GM12874 (cell line): ENCODE measurements at regions not wholly inside any gene's neighbourhood (a gene's known extent, or its start where the extent isn't known, plus 50 kb on each side); places are given as distances from the start of the nearest gene placed in this dataset.

ENCODE experiments used
- CTCF ChIP-seq: IDR thresholded peaks from 2 replicates; pipeline ENCODE4 v1.5.1; 2011; ENCODE audit warnings: low read depth, mild to moderate bottlenecking, control low read depth, low read length, moderate library complexity; ENCODE audit not compliant: insufficient read depth

GRCh38 chr5:135644816-135645215 lies 66.0 kb upstream of the CXCL14 start:
- TF ChIP-seq CTCF: no peak

GRCh38 chr5:135643881-135644766 lies 65.3 kb upstream of the CXCL14 start:
- no peak for TF ChIP-seq CTCF

- no peak for TF ChIP-seq CTCF
These were observed 64.1 kb upstream of the CXCL14 start for GRCh38 chr5:135642934-135643333.

- TF ChIP-seq CTCF: no peak
These were observed 63.7 kb upstream of the CXCL14 start for GRCh38 chr5:135642488-135642870.

GRCh38 chr5:135641734-135642487 lies 63.1 kb upstream of the CXCL14 start:
- no peak for TF ChIP-seq CTCF

GRCh38 chr5:135641319-135641718 lies 62.5 kb upstream of the CXCL14 start:
- no peak for TF ChIP-seq CTCF

- no peak for TF ChIP-seq CTCF
These were observed 56.7 kb upstream of the CXCL14 start for GRCh38 chr5:135635451-135635850.
